SHP77 treated with DMSO at 0.1 percent for 48 hours (cell line): ENCODE measurements at regions not wholly inside any gene's neighbourhood (a gene's known extent, or its start where the extent isn't known, plus 50 kb on each side); places are given as distances from the start of the nearest gene placed in this dataset.
A peak's percentile ranks its signal among the peaks of the same experiment; 100 is the strongest.

ENCODE experiments used
- DNase-seq: peaks from one replicate; lab custom pipeline; 2025; lab: John Stamatoyannopoulos, UW

DNA sequence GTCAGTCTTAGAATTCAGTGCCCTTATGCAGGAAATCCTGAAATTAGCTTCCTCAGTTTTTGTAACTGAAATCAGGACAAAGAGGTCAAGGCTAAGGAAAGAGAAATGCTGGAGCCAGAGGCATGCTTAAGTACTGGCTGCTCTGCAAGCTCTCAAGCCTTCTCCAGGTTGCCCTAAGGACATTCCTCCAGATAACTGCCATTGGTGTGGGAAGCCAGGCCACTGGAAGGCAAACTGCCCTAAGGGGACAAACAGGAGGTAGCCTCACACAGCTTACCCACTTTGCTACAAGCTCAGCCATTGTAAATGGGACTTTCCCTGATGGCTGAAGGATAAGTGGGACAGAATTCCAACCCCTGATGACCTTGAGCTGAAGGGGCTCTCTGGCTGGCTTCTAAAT is 606.9 kb upstream of the PCDH10 start:
- DNase-seq: no peak

DNA sequence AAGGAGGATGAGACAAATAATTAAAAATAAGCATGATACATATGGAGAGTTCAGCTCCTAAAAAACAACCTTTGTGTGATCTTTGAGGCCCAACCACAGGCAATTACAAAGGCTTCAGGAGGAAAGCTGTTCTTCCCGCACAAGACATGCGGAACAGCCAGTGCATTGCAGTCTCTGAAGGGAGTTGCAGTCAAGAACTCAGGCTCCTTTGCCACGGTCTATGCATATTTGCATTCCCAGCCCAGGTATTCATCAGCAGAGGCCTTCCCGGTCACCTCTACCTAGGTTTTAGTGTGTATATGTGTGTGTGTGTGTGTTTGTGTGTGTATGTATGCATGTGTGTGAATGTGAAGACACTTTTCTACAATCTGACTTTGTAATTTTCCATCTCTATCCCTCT is 600.6 kb upstream of the PCDH10 start:
- DNase-seq: no peak

DNA sequence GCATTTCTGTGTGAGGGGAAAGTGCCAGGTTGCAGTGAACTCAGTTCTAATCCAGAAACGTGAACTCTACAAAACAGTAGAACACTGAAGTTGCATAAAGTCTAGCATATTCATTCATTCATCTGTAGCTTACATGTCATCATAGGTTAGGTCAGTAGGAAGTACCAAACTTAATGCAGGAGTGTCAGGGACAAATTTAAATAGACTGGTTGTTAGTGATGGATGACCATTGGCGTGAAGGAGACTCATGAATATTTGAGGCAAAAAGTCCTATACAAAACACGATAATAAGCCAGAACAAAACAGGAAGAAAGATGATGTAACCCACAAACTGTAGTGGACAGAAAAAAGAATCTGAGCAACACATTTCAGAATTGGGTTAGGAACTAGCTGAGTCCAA is 592.8 kb upstream of the PCDH10 start:
- no peak for DNase-seq

DNA sequence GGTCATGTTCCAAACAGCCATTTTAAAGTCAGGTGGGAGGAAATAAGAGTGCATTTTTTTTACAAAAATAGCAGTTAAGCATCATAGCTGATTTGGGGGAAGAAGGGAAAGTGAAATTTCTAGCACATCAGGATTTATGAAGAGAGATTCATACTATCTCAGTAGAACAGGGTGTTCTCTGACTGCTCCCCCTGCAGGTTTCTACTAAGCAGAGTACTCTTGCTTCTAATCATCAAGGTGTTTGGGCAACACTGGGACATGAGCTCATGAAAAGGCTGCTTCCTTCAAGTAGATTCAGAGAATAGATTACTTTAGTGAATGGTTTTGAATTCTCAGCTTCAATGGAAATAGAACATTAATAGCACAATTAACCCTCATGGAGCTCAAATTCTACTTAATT is 591.4 kb upstream of the PCDH10 start:
- no peak for DNase-seq

DNA sequence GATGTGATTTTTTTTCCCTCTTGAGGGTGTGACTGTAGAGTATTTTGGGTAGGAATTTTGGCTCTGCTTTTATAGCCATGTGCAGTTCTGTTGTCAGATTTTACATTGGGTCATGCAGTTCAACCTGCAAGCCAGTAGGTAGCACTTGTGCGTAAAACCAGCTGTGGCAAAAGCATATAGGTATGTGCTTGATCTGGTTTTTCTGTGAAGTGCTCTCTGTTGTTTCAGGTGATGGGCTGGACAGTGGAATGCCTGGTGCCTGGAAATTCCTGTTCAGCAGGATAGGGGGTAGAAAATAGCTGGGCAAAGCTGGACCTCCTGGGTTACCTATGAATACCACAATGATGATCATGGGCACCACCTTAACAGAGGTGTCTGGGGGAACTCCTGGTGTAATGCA is 584.2 kb upstream of the PCDH10 start:
- no peak for DNase-seq

DNA sequence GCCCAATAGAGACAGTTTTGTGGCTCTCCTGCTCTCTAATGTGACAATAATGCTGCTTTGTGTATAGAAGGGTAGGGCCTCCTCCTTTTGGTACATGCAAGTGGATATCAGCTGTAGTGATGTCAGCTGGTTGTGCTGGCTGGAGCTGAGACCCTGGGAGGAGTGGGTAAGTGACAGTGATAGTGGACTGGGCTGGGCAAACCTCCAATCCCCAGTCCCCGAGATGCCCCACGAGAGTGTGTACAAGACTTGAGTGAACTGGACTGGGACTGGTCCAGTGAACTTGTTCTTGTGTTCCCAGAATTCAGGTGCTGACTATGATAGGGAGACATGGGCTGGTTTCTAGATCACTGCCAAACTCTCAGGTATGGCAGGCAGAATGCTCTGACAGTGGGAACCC is 583.6 kb upstream of the PCDH10 start:
- no peak for DNase-seq

DNA sequence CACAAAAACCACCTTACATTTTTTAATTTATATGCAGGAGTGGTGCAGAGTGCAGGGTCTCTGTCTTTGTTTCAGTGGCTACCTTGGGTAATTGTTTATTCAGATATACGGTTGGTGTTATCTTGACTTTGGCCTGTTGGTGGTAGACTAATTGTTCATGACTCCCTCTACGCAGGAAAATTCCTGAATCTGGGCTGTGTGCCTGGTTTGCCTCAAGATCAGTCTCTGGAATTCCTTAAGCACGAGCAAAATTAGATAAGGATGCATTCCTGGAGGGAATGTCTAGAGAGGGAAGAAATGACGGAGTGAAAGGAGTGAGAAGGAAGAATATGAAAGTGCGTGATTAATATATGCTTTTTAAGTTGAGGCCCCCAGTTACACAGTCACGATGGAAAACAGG is 576.9 kb upstream of the PCDH10 start:
- DNase-seq: no peak

DNA sequence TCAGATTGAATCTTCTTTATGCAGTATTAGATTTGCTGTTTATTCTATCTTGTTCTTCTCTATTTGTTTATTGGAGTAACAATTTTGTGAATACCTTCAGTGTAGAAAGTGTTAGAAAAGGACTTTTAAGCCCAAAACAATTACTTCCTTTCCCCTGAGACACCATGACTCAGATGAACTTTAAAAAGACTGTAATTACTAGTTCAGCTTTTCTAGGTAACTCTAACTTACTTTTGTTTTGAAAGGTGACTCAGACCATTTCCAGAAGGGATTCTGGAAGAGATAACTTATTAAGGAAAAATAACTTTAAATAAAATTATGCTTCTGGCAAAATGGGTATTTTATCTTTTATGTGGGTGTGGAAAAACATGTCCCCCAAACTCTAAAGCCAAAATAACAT is 561.5 kb upstream of the PCDH10 start:
- no peak for DNase-seq

DNA sequence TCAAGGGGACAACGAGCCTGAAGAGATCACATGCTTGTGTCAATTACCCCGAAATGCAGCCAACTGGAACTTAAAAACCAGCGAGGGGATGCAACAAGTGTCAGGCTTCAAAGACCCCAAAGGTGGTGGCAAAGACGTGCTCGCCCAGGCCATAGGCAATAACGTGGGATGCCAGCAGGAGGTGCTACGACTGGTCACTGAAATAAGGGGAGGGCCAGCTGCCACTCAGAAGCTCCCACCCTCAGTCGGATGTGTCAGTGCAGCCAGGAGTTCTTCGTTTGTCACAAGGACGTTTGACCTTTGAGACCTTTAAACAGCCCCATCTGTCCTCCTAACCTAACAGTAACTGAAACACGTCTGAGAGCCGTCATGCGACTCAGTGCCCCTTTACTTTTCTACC is 556.8 kb upstream of the PCDH10 start:
- no peak for DNase-seq

DNA sequence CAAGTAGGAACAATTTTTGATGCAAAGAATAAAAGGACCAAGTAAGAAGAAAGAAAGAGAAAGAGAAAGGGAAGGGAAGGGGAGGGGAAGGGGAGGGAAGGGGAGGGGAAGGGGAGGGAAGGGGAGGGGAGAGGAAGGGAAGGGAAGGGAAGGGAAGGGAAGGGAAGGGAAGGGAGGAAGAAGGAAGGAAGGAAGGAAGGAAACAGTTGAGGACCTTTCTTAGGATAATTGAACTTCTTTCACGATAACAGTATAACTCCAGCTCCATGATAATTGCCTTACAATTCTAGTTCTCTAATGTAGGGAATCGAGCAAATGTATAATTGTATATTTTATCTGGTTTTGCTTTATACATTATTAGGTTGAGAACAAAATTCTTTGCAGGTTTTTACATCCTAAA is 556.2 kb upstream of the PCDH10 start:
- no peak for DNase-seq

DNA sequence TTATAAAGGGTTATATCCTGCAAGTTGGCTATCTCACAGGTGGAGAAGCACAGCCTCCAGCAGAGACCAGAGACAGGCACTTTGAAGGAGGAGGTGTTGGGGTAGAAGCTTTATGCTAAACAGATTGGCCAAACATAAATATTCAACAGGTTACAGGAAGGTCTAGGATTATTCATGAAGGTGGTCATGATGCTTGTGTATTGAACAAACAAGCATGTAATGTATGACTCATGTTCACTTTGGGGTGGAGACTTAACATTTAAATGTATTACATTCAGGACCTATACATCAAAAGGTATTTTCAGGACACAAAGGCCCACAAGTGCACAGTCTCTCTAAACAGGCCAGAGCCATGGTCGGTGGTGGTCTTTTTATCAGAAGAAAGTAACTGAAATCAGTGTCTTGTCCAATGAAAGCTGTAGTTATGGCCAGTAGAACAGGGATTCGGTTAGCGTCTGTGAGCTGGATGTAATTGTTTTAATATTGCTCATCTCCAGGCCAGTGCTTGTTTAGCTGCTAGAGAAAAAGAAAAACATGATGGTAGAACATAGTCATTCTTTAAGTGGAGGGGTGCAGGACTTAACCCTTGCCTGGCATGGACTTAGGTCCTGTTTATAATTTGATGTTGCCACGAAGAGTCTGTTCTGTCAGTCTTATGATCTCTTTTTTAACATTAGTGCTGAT is 555.2 kb upstream of the PCDH10 start:
- DNase-seq: no peak

DNA sequence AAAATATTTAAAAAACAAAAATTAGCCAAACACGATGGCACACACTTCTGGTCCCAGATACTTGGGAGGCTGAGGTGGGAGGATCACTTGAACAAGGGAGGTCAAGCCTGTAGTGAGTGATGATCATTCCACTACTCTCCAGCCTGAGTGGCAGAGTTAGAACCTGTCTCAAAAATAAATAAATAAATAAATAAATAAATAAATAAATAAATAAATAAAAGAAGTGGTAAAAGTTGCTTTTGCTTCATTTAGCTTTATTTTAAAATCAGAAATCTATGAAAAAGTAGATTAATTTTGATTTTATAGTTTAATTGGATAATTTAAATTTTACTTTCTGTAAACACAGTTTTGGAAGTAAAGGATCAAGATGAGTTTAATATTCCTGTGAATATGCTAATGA is 552.9 kb upstream of the PCDH10 start:
- no peak for DNase-seq

DNA sequence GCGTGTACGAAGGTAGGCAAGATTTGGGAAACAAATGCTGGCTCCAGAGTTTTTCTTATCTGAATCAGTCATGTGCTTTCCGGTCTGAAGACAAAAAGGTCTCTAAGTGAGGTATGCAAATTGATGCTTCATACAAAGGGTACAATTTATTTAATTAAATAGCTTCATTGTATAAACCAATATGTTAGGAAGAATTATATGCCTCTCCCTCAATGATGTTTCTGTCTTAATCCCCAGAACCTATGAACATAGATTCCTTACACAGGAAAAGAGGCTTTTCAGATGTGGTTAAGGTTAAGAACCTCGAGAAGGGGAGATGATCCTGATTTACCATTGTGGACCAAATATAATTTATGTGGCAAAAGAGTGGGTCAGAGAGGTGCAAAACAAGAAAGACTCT is 543.5 kb upstream of the PCDH10 start:
- DNase-seq: no peak

DNA sequence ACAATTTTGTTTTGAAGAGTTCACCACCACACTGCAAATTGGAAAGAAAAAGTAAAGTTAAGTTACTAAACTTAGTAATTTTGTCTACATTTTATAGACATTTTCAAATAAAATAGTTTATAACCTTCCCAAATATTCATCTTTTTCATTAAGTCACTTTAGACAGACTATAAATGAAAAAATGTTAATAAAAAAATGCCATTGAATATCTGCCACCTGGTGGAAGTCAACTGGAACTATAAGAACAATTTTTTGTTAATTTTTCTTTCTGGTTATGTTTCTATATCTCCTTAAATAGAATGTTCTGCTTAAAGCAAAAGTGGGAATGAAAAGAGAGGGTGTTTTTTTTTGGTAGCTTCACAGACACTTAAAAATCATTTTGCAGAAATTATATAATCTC is 534.4 kb upstream of the PCDH10 start:
- no peak for DNase-seq

DNA sequence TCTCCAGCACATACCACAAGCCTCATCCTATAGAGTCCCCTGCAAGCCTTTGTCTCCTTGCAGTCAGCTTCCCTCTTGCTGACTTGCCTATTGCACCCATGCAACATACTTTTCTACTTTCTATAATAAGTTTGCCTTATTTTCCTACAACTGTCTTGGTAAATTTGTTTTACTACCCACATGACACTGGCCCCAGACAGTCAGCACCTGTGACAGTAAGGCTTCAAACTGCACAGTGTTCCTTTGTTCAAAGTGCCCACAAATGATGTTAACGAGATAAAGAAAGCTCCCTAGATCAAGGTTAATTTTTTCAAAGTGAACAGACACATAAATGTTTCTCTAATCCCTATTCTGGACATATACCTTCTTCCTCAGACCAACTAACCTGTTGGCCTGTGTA is 529.1 kb upstream of the PCDH10 start:
- DNase-seq: no peak

DNA sequence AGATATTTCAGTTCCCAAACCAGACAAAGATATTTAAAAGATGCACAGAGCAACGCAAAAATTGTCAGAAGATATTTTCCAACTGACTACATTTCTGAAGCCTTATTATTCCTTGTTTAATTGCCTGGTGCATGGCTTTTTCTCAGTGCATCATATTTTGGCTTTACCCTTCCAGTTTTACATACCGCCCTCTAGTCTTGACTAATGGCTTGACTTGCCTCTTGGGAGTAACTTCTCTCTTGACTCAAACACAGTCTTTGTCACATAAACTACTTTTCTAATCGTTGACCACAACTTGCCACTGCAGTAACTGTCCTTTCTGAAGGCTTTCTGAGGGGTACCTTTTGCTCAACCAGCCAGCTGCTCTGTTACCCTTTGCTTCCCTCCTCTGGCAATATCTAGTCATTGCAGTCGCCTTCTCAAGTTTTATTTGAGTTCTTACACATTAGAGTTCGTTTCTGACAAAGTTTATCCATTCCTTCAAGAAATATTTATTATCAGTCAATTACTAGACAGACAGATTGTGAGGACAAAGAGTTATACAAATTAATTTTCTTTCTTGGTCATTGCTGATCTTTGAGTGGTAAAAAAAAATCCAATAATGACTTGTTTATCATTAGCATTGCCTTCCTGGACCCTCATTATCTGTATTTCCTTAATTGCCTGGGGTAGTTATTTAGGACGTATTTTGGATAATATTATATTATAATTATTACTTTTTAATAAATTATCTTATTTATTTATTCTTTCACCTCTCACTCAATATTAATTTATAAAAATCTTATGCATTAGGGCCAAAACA is 506.9 kb upstream of the PCDH10 start:
- peak; percentile 4 for DNase-seq

DNA sequence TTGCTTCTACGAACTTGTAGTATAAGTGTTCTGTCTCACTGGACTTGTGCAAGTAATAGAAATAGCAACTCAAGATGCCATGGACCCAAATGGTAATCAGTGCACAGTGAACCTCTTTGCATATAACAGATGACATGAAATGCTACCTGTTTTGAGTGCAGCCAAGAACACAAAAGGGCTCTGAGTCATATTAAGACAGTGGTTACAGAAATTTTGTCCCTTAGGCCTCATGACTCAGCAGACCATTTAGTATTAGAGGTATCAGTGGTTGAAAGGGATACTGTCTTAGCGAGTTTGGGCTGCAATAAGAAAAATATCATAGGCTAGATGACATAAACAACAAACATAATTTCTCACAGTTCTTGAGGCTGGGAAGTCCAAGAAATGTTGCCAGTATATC is 502.9 kb upstream of the PCDH10 start:
- DNase-seq: no peak

DNA sequence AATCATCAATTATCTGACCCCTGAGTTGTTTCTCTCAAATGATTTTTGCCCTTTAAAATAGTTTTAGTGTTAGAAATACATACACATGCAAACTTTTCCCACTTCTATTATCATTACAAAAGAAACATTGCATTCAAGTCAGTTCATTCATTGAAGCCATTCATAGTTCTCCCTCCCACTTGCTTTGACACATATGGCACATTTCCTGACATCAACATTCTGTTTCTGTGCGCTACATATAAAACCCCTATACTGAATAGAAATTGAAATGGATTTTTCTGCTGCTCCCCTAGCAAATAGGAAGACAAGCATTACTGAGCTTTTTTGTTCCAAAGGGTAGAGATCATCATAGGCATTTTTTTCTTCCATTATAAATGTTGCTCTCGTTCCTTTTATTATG is 497.9 kb upstream of the PCDH10 start:
- no peak for DNase-seq

DNA sequence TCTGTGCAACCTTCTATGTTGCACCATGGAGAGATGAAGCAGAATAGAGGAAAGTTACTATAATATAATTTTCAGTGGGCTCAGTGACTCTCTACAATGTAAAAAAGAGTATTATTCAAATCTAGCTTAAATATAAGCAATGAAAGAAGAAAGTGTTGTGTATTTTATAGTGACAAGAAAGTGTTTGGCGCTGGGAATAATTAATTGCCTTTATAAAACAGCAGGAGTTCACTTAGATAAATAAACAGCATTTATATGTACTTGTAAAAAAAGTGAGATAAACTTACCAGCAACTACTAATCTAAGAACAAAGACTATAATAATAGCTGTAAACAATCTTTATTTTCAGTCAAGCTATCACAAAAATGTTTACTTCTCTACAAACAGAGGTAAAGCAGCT is 488.9 kb upstream of the PCDH10 start:
- no peak for DNase-seq

DNA sequence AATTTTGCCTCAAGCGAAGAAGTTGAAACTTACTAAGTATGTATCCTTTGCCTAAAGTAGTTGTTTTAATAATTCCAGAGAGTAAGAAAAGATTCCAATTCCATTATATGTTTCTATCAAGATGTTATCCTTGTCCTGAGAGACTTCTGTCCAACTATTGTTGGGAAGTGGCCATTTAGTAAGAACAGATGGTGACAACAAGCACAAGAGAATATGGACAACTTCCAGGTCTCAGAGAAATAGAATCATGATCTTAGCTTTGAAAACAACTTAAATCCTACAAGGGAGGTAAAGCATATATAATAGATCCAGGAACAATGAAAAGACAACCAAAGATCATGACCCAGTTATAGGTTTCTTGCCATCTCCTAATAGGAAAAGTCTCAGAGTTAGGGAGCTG is 486.6 kb upstream of the PCDH10 start:
- no peak for DNase-seq

DNA sequence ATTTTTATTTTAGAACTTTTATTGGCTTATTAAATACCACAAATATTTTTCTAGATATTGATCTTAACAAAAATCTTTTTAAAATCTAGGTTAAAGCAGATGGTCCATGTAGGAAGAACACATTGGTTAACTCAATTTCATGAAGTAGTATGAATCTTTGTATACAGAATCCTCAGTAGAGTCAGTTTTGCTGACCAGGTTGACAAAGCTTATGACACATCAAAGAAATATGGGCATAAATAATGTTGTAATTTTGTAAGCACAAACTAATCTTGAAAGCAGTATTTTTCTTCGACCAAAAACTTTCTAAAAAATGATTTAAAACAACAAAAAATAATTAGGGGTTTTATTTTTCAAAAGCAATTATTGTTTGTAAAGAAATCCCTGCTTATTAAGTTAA is 479.3 kb upstream of the PCDH10 start:
- no peak for DNase-seq

DNA sequence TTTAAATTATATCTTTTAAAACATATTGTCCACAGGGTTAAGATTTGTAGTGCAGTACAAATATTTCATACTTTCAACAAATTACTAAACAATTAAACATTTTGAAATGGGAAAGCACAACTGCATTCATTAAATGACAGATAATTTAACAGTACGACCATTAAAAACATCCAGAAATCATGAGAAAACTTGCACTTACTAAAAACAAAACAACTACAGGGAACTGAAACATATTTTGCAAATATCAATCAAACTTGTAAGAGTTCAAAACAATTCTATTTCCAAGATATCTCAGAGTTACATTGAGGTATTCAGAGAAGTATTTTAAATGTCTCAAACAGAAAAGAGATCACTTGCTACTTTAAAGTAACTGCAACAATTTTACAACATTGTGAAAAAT is 478.5 kb upstream of the PCDH10 start:
- DNase-seq: no peak

DNA sequence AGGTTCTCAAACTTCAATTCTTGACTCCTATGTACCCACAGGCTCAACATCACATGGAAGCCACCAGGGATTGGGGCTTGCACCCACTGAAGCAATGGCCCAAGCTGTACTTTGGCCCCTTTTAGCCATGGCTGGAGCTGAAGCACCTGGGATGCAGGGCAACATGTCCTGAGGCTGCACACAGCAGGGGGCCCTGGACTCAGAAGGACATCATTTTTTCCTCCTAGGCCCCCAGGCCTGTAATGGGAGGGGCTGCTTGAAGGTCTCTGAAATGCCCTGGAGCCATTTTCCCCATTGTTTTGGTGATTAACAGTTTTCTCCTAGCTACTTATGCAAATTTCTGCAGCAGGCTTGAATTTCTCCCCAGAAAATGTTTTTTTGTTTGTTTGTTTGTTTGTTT is 465.1 kb upstream of the PCDH10 start:
- DNase-seq: no peak

DNA sequence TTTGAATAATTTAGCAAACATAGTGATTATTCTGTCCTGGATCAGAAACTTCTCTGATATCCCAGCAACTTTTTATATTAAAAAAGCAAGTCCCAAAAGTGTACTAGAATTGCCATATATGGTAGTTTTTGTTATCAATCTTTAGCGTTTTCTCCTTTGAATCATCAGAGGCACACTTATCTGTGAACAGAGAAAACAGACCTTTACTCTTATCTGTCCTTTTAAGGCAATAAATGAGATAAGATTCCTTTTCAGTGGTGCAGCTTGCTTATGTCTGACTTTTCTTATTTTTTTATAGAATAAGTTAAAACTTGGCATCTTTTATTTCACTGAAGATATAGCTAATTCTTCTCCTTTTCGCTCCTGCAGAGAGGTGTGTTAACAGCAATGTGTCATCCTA is 458.1 kb upstream of the PCDH10 start:
- DNase-seq: no peak
